Smooth muscle cell (in vitro differentiated cells): ENCODE measurements at regions not wholly inside any gene's neighbourhood (a gene's known extent, or its start where the extent isn't known, plus 50 kb on each side); places are given as distances from the start of the nearest gene placed in this dataset.

Experiments used
- DNase-seq: peaks from one replicate; lab custom pipeline; 2025; ENCODE audit not compliant: unreplicated experiment; lab: John Stamatoyannopoulos, UW
- H2AFZ ChIP-seq: fragments of 200-600 bp; sonication (generic); 2 replicates; pipeline ENCODE4 v1.6.0; 2016; ENCODE audit warnings: antibody characterized with exemption, low read depth, mild to moderate bottlenecking
- H3F3A ChIP-seq: fragments of 200-600 bp; sonication (generic); 2 replicates; pipeline ENCODE4 v1.6.0; 2017; ENCODE audit warnings: antibody characterized with exemption, low read depth
- H3K27ac ChIP-seq: fragments of 200-600 bp; sonication (generic); 2 replicates; pipeline ENCODE4 v1.5.1; 2016; ENCODE audit warnings: low read depth, mild to moderate bottlenecking
- H3K27me3 ChIP-seq: fragments of 200-600 bp; sonication (generic); 2 replicates; pipeline ENCODE4 v1.6.1; 2016; ENCODE audit warnings: low read depth, mild to moderate bottlenecking
- H3K36me3 ChIP-seq: fragments of 200-600 bp; sonication (generic); 2 replicates; pipeline ENCODE4 v1.5.1; 2016; ENCODE audit warnings: low read depth
- H3K4me1 ChIP-seq: fragments of 200-600 bp; sonication (generic); 2 replicates; pipeline ENCODE4 v1.5.1; 2016; ENCODE audit warnings: low read depth
- H3K4me2 ChIP-seq: fragments of 200-600 bp; sonication (generic); 2 replicates; pipeline ENCODE4 v1.6.0; 2016; ENCODE audit warnings: mild to moderate bottlenecking
- H3K4me3 ChIP-seq: fragments of 200-600 bp; sonication (generic); 2 replicates; pipeline ENCODE4 v1.5.1; 2016; ENCODE audit warnings: mild to moderate bottlenecking
- H3K79me2 ChIP-seq: fragments of 200-600 bp; sonication (generic); 2 replicates; pipeline ENCODE4 v1.6.0; 2016; ENCODE audit warnings: low read depth, mild to moderate bottlenecking
- H3K9ac ChIP-seq: fragments of 200-600 bp; sonication (generic); 2 replicates; pipeline ENCODE4 v1.6.0; 2016; ENCODE audit warnings: low read depth
- H3K9me3 ChIP-seq: fragments of 200-600 bp; sonication (generic); replicated peaks from 2 replicates; pipeline ENCODE4 v1.5.1; 2016; ENCODE audit warnings: low read depth
- H4K20me1 ChIP-seq: fragments of 200-600 bp; sonication (generic); 2 replicates; pipeline ENCODE4 v1.6.0; 2016; ENCODE audit warnings: low read depth
- CTCF ChIP-seq: fragments of 200-600 bp; sonication (generic); IDR thresholded peaks from 2 replicates; pipeline ENCODE4 v1.5.1; 2017; ENCODE audit warnings: borderline replicate concordance, mild to moderate bottlenecking, antibody characterized with exemption; ENCODE audit not compliant: insufficient read depth, poor library complexity, severe bottlenecking
- WGBS: methylation state at CpG from one replicate; pipeline ENCODE4 v1.1.7; 2016; ENCODE audit warnings: low lambda C conversion rate; 5-methylcytosine and 5-hydroxymethylcytosine counted together

GRCh38 chr5:7040111-7040510 lies 326.9 kb downstream of the TENT4A start:
- no peak overlapping the region for H3K27ac ChIP-seq
- no peaks in the 10 kb centered on the region for H3K9me3 ChIP-seq
- H3K4me1 ChIP-seq: no peaks in the 10 kb centered on the region
- H3F3A ChIP-seq: no peaks in the 10 kb centered on the region
- H2AFZ ChIP-seq: no peak overlapping the region
- no peak overlapping the region for H3K4me3 ChIP-seq
- no peaks in the 10 kb centered on the region for H3K79me2 ChIP-seq
- no peaks in the 10 kb centered on the region for H4K20me1 ChIP-seq
- no peak overlapping the region for H3K9ac ChIP-seq
- WGBS: 89% methylated on average over 2 of the region's 2 CpGs
- TF ChIP-seq CTCF: no peak
- no peak overlapping the region for H3K4me2 ChIP-seq
- no peak for DNase-seq
- H3K27me3 ChIP-seq: no peaks in the 10 kb centered on the region
- no peaks in the 10 kb centered on the region for H3K36me3 ChIP-seq

GRCh38 chr5:7043797-7044196 lies 330.6 kb downstream of the TENT4A start:
- 69% methylated on average over 6 of the region's 6 CpGs for WGBS
- H3K27ac ChIP-seq: no peak overlapping the region
- DNase-seq: no peak

GRCh38 chr5:7047511-7048261 lies 334.5 kb downstream of the TENT4A start:
- Histone ChIP-seq H3K4me3 (no peak overlapping the region), H3K4me1 (no peaks in the 10 kb centered on the region), H3F3A (no peaks in the 10 kb centered on the region), H3K27me3 (no peaks in the 10 kb centered on the region), H3K79me2 (no peaks in the 10 kb centered on the region), H4K20me1 (no peaks in the 10 kb centered on the region), H3K27ac (no peak overlapping the region), H3K9ac (no peak overlapping the region), H2AFZ (no peak overlapping the region), H3K36me3 (no peaks in the 10 kb centered on the region), H3K9me3 (no peaks in the 10 kb centered on the region), H3K4me2 (no peak overlapping the region)
- 80% methylated on average over 7 of the region's 7 CpGs for WGBS
- TF ChIP-seq CTCF: no peak
- DNase-seq: no peak

More at GRCh38 chr5:7043797-7044196, 330.6 kb downstream of the TENT4A start:
- Histone ChIP-seq H3K79me2 (no peaks in the 10 kb centered on the region), H2AFZ (no peak overlapping the region), H3K9me3 (no peaks in the 10 kb centered on the region), H3K4me2 (no peak overlapping the region), H3K36me3 (no peaks in the 10 kb centered on the region), H3K27me3 (no peaks in the 10 kb centered on the region), H4K20me1 (no peaks in the 10 kb centered on the region), H3F3A (no peaks in the 10 kb centered on the region), H3K9ac (no peak overlapping the region), H3K4me1 (no peaks in the 10 kb centered on the region), H3K4me3 (no peak overlapping the region)
- no peak for TF ChIP-seq CTCF

- Histone ChIP-seq H3K27me3 (no peaks in the 10 kb centered on the region), H2AFZ (no peak overlapping the region), H3K4me1 (no peaks in the 10 kb centered on the region), H3F3A (no peaks in the 10 kb centered on the region), H3K4me2 (no peak overlapping the region), H3K9me3 (no peaks in the 10 kb centered on the region), H3K4me3 (no peak overlapping the region), H3K36me3 (no peaks in the 10 kb centered on the region), H4K20me1 (no peaks in the 10 kb centered on the region), H3K27ac (no peak overlapping the region), H3K9ac (no peak overlapping the region), H3K79me2 (no peaks in the 10 kb centered on the region)
- no peak for DNase-seq
- 88% methylated on average over 1 of the region's 1 CpG for WGBS
- TF ChIP-seq CTCF: no peak
Measured at GRCh38 chr5:7050986-7051385, 337.8 kb downstream of the TENT4A start.
